Stromal cell of bone marrow (primary cell): ENCODE measurements at regions not wholly inside any gene's neighbourhood (a gene's known extent, or its start where the extent isn't known, plus 50 kb on each side); places are given as distances from the start of the nearest gene placed in this dataset.
"Not testable (repeated sequence)": the region's sequence is repeated elsewhere in the genome, so short reads cannot be mapped to it uniquely, and the experiment has no call there.

Experiments used
- DNase-seq: peaks from one replicate; pipeline ENCODE4 v3.0.0-alpha.2; 2012; ENCODE audit warnings: low read depth

GRCh38 chr13:60214213-60215055 is 50.7 kb upstream of the DIAPH3 start:
- no peak for DNase-seq

DNA sequence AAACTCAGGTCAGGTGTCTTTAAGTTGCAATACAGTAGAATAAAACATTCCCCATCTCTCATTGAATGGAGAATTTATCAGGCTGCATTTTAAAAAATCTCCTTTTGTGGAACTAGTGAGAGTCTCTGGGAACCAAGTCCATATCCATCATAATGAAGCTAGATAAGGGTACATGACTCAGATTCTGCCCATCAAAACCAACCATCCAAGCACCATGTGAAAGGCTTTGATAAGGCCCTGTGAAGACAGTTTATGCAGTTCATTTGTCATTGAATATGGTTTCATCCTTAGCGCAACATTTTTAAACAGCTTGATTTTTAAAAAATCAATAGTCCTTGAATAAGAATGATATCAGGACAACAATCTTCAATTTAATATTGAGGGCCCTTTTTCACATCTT is 56.3 kb upstream of the DIAPH3 start:
- no peak for DNase-seq

DNA sequence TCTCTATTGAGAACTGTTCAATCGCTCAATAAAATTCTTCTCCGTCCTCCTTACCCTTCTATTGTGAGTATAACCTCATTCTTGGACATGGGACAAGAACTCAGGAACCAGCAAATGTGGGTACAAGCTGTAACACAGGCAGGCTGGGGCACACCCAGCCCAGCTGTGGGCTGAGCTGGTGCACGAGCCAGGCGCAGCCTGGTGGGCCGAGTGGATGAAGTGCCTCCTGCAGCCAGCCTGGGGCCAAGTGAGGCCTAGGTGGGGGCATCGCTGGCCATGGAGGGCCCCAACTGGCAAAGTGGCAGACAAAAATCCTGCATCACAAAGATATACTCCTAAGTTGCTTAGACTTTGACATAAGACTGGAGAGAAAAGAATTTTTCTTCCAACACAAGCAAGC is 57.9 kb upstream of the DIAPH3 start:
- DNase-seq, result no peak

- no peak for DNase-seq
These were observed 62.8 kb upstream of the DIAPH3 start for GRCh38 chr13:60226507-60226906.

GRCh38 chr13:60227158-60227557 is 63.4 kb upstream of the DIAPH3 start:
- no peak for DNase-seq

DNA sequence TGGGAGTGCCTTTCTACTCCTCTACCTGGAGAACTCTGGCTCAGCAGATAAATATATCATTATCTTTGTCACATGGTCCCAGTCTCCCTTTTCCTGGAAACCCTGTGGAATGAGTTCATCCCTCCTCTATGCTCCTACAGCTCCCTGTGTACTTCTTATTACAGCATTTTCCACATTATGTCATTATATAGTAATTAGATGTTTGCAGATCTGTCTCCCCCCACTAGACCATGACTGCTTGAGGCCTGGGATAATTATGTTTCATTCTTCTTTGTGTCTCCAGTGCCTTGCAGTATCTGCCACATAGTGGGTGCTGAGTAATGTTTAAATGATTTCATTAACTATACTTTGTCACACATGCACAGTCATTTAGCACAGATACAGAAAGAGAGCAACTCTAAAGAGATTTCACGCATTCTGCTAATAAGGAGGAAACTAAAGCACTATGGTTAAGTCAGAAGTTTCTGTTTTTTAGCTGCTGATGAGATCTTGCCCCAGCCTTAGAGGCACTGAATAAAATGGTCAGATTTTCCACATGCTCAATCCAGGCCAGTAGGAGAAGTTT is 66.1 kb upstream of the DIAPH3 start:
- DNase-seq, result no peak

- DNase-seq, result no peak
These were observed 66.9 kb upstream of the DIAPH3 start for GRCh38 chr13:60230593-60230992.

DNA sequence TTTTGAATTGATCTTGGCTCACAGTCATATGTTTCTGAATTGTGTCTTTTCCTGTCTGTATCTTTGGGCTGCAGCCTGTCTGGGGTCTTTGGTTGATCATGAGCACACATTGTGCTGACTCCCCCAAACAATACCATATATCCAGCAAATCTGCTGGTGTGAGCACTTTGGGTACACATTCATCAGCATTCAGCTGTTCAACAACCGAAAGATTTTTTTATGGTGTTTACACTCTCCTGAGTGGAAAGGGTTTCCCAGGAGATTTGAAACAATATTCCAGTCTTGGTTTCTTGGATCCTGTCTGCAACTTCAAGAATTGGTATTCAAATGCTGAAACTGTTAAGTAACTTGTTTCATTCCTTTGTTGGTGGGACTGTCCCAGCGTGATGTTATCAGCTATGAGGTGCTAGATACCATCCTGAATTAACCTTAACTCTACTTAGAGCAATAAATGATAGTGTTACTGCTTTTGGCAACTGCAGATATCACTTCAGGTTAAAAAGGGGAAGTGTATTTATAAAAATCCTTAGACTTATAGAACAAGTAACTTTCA is 78.4 kb upstream of the DIAPH3 start:
- DNase-seq, result no peak

DNA sequence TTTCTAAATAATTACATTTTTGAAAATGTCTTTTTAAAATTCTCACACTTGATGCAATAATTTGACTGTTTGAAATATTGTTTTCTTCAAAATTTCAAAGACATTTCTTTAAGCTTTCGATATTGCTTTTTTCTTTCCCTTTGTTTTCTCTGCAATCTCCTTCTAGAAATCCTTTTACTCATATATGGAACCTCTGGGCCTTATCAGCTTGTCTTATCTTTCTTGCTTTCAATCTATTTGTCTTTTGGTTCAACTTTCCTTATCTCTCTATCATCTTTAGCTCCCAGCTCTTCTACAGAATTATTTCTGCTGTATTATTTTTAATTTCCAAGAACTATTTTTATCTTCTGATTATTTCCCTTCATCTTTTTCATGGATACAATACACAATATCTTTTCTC is 80.7 kb upstream of the DIAPH3 start:
- DNase-seq, result no peak

DNA sequence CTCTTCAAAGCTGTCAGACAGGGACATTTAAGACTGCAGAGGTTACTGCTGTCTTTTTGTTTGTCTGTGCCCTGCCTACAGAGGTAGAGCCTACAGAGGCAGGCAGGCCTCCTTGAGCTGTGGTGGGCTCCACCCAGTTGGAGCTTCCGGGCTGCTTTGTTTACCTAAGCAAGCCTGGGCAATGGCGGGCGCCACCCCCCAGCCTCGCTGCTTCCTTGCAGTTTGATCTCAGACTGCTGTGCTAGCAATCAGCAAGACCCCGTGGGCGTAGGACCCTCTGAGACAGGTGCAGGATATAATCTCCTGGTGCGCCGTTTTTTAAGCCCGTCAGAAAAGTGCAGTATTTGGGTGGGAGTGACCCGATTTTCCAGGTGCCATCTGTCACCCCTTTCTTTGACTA is 87.7 kb upstream of the DIAPH3 start:
- not testable (repeated sequence) for DNase-seq

DNA sequence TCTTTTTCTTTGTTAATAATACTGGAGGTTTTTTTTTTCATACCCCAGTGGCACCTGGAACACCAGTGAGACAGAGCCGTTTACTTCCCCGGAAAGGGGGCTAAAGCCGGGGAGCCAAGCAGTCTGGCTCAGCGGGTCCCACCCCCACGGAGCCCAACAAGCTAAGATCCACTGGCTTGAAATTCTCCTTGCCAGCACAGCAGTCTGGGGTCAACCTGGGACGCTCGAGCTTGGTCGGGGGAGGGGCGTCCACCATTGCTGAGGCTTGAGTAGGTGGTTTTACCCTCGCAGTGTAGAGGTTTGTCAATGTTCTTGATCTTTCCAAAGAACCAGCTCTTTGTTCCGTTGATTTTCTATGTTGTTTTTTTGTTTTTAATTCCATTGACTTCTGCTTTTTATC is 94.6 kb upstream of the DIAPH3 start:
- no peak for DNase-seq

DNA sequence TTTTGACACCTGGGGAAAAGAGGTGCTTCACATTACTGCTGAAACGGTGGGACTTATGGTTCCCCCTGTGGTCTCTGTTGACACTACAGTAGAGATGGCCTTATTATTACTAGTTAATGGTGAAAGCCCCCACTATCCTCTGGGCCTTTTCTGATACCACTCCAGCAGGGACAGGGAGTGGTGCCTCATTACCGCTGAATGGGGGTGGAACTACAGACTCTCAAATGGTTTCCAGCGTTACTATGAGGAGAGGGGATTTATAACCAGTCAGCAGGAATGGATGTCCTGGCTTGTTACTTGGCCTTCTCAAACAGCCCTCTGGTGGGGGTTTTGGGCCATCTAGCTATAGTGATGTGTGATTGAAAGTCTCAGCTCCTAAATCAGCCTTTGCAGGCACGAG is 96.7 kb upstream of the DIAPH3 start:
- DNase-seq, result no peak

GRCh38 chr13:60261432-60262351 is 98.0 kb upstream of the DIAPH3 start:
- no peak for DNase-seq

- DNase-seq, result no peak
These were observed 101.8 kb upstream of the DIAPH3 start for GRCh38 chr13:60265566-60265965.

GRCh38 chr13:60267498-60268202 is 103.9 kb upstream of the DIAPH3 start:
- DNase-seq, result no peak

GRCh38 chr13:60268203-60268555 is 104.5 kb upstream of the DIAPH3 start:
- DNase-seq, result no peak

DNA sequence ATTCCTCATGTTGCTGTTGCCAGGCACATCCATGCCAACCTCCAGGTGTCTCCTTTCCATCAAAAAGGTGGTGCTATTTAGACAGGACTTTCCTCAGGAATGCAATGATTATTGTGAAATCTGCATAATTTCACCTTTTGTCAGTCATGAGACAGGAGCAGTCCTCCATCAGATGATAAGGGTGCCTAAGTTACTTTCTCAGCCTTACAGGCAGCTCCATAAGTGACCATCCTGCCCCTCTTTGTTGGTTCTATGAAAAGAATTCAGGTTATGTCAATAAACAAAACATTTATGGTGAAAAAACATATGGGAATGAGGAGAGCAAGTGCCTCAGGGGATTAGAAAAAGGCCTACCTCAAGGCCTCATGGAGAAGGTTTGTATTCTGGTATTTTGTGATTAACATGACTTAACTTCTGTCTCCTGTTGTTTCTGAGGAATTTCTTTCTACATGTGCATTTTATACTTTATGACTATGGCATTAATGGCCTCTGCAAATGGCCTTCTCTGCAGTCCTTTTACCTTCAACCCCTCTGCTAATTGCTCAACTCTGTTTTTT is 110.3 kb upstream of the DIAPH3 start:
- no peak for DNase-seq

DNA sequence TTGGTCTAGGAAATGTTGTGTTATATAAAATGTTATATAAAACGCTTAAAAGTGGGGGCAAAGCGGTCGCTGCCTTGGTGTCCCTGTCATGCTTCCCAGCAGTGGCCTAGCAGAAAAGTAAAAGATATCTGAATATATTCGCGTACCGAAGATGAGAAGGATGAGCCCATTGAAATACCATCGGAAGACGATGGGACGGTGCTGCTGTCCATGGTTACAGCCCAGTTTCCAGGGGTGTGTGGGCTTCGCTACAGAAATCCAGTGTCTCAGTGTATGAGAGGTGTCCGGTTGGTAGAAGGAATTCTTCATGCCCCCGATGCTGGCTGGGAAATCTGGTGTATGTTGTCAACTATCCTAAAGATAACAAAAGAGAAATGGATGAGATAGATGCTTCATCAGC is 110.9 kb upstream of the DIAPH3 start:
- DNase-seq, result no peak

DNA sequence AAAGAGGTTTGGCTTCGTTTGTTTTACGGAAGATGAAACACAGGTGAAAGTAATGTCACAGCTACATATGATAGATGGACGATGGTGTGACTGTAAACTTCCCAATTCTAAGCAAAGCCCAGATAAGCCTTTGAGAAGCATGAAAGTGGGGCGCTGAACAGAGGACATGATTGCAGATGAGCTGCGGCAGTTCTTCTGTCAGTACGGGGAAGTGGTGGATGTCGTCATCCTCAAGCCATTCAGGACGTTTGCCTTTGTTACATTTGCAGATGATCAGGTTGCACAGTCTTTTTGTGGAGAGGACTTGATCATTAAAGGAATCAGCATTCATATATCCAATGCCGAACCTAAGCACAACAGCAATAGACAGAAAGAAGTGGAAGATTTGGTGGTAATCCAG is 111.5 kb upstream of the DIAPH3 start:
- no peak for DNase-seq

DNA sequence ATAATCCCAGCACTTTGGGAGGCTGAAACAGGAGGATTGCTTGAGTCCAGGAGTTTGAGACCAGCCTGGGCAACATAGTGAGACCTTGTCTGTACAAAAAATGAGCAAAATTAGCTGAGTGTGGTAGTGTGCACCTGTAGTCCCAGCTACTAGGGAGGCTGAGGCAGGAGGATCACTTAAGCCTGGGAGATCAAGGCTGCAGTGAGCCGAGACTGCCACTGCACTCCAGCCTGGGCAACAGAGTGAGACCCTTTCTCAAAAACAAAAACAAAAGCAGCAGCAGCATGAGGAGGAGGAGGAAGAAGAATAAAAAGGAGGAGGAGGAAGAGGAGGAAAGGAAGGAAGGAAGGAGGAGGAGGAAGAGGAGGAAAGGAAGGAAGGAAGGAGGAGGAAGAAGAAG is 116.5 kb upstream of the TDRD3 start:
- not testable (repeated sequence) for DNase-seq

DNA sequence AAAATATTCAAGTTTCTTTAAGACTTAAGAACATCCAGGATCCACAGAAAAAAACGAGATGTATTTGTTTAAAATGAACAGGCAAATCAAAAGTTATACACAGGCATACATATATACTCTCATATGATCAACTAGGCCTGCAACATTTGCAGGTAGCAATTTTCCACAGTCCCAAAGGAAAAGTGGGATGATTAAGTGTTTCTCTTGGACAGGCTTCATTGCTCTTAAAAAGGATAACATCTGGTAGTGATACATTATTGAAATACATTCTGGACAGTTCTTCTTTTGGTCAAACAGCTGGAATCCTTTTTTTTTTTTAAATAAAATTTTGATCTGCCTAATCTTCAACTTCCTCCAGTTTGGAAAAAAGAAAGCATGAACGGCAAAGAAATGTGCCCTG is 114.8 kb upstream of the TDRD3 start:
- DNase-seq, result no peak

DNA sequence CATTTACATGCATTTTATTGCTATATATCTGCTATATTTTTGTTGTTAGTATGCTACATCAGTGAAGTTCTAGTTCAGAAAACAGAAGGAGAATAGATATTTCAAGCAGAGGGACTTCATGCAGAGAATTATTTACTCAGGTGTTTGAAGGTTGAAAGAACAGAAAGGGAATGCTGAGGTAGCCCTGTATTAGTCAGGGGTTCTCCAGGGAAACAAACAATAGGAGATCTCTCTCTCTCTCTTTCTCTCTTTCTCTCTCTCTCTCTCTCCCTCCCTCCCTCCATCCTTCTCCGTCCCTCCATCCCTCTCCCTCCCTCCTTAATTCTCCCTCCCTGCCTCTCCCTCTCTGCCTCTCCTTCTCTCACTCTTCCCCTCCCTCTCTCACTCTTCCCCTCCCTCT is 114.3 kb upstream of the TDRD3 start:
- no peak for DNase-seq
